ENCODE measurements at regions not wholly inside any gene's neighbourhood (a gene's known extent, or its start where the extent isn't known, plus 50 kb on each side); places are given as distances from the start of the nearest gene placed in this dataset.
A peak's percentile ranks its signal among the peaks of the same experiment; 100 is the strongest.

DNA sequence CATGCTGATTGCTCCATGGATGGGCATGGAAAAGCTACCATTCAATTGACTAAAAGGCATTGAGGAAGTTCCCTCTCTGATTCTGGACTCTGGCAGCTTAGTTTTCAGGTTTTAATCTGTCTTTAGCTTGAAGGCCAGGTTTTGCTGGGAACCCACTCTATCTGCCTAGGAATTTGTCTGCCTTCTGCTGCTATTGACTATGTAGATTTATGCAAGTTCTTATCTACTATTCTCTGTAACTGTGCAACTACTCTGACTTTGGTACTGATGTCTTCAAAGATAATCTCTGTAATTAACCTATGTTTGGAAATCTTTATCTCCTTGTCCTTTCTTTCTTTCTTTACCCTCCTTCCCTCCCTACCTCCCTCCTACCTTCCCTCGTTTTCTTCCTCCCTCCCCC, 178.8 kb downstream of the DSEL start:
- no peak overlapping the region for H2BK15ac ChIP-seq (ENCODE audit: low read length)
- FAIRE-seq (no peak), DNase-seq (ENCODE audit: low read depth in 1 of 2, low spot score in 2 of 2) (no peak)
- no peak overlapping the region for H3K23ac ChIP-seq (ENCODE audit: insufficient read length)
- no peak overlapping the region for H2AFZ ChIP-seq (ENCODE audit: low read length)
- H3K4ac ChIP-seq (replicated peaks; ENCODE audit: insufficient read length, low read depth, low read length), result no peak overlapping the region
- H4K5ac ChIP-seq (ENCODE audit: insufficient read length, low read depth, low read length), result no peak overlapping the region
- H3K79me1 ChIP-seq (ENCODE audit: low read depth, low read length), result no peaks in the 10 kb centered on the region
- H2BK5ac ChIP-seq (ENCODE audit: low read depth, low read length), result 0 out of 2 replicates have a peak overlapping the region, but pooled peaks have one; percentile 49
- H2BK120ac ChIP-seq (replicated peaks; ENCODE audit: low read depth, low read length), result no peak overlapping the region
- no CpG with 5 or more reads among the region's 1 CpG for whole genome bisulfite sequencing, 2 experiments (ENCODE audit: extremely low coverage in 1 of 2, insufficient coverage in 1 of 2, insufficient read length in 1 of 2, insufficient replicate concordance in 2 of 2, low coverage in 1 of 2, low lambda C conversion rate in 2 of 2, missing lambda C conversion rate in 1 of 2)
- H3K4me2 ChIP-seq (ENCODE audit: insufficient read depth in 1 of 2, low read depth in 2 of 2, low read length in 2 of 2), result no peak overlapping the region
- no peak overlapping the region for H3K18ac ChIP-seq (ENCODE audit: extremely low read depth, low read length)
- no peaks in the 10 kb centered on the region for H3K27me3 ChIP-seq (replicated peaks in 1 of 4; ENCODE audit: control insufficient read depth in 3 of 4, extremely low read depth in 1 of 4, insufficient read depth in 3 of 4, low read length in 3 of 4)
- no peak overlapping the region for H2BK20ac ChIP-seq (ENCODE audit: low read length)
- no peaks in the 10 kb centered on the region for H3K36me3 ChIP-seq (ENCODE audit: control insufficient read depth in 2 of 4, insufficient read depth in 4 of 4, low read length in 3 of 4)
- POLR2A ChIA-PET (ENCODE audit: partially characterized antibody), result no interaction called here
- H4K20me1 ChIP-seq (replicated peaks in 1 of 2; ENCODE audit: control insufficient read depth in 1 of 2, insufficient read depth in 2 of 2, low read length in 2 of 2), result no peaks in the 10 kb centered on the region
- no peak overlapping the region for H3K9ac ChIP-seq (replicated peaks in 1 of 4; ENCODE audit: extremely low read depth in 1 of 4, low read depth in 3 of 4, low read length in 3 of 4)
- no peak overlapping the region for H2AK5ac ChIP-seq (ENCODE audit: low read depth, low read length)
- H3K79me2 ChIP-seq (ENCODE audit: control insufficient read depth in 1 of 2, insufficient read depth in 2 of 2, low read length in 2 of 2), result no peaks in the 10 kb centered on the region
- no peak overlapping the region for H3K56ac ChIP-seq (replicated peaks; ENCODE audit: insufficient read length, low read depth, low read length)
- TF ChIP-seq KDM1A (IDR thresholded peaks at IDR 0.05; ENCODE audit: borderline replicate concordance, low read length), result no peak
- TF ChIP-seq GTF2F1 (IDR thresholded peaks at IDR 0.05; ENCODE audit: borderline replicate concordance, low read depth, low read length), result no peak
- no peak for TF ChIP-seq SIRT6 (IDR thresholded peaks at IDR 0.05; ENCODE audit: low read length)
- no peak for TF ChIP-seq JUN (IDR thresholded peaks at IDR 0.05; ENCODE audit: low read depth, low read length)
- TF ChIP-seq TCF12 (IDR thresholded peaks at IDR 0.05; ENCODE audit: low read depth, low read length), result no peak
- no peak for TF ChIP-seq YY1 (IDR thresholded peaks at IDR 0.05; ENCODE audit: low read depth, low read length)
- TF ChIP-seq BACH1 (IDR thresholded peaks at IDR 0.05; ENCODE audit: low read length), result no peak
- no peak for TF ChIP-seq SUZ12 (IDR thresholded peaks at IDR 0.05; ENCODE audit: low read length)
- H3K4me3 ChIP-seq (ENCODE audit: extremely low read depth in 1 of 4, insufficient read depth in 2 of 4, low read depth in 3 of 4, low read length in 4 of 4), result no peak overlapping the region
- CTCF ChIA-PET (ENCODE audit: partially characterized antibody), result no interaction called here
- no peak overlapping the region for H3K14ac ChIP-seq (ENCODE audit: insufficient read length)
- H3K27ac ChIP-seq (ENCODE audit: low read depth, low read length), result no peak overlapping the region
- no peaks in the 10 kb centered on the region for H3K9me3 ChIP-seq (ENCODE audit: insufficient read depth in 2 of 2, low read depth in 1 of 2, low read length in 1 of 2)
- no peak overlapping the region for H2BK12ac ChIP-seq (ENCODE audit: low read depth, low read length)
- no peaks in the 10 kb centered on the region for H3K4me1 ChIP-seq (replicated peaks in 1 of 4; ENCODE audit: control insufficient read depth in 3 of 4, insufficient read depth in 4 of 4, low read length in 3 of 4)
- H4K91ac ChIP-seq (replicated peaks; ENCODE audit: insufficient read length, low read length), result no peak overlapping the region
- no peak overlapping the region for H4K8ac ChIP-seq (ENCODE audit: extremely low read depth, insufficient read depth, low read length)
- no peaks in the 10 kb centered on the region; the same call in 1 of the 2 replicates for H3K23me2 ChIP-seq (ENCODE audit: low read depth, low read length)

Measured in H1 (cell line).